Ascending aorta (tissue), 2 donors: ENCODE measurements at regions not wholly inside any gene's neighbourhood (a gene's known extent, or its start where the extent isn't known, plus 50 kb on each side); places are given as distances from the start of the nearest gene placed in this dataset.
"Not testable (repeated sequence)": the region's sequence is repeated elsewhere in the genome, so short reads cannot be mapped to it uniquely, and the experiment has no call there.

Source experiments
- DNase-seq, 2 donors: peaks; one replicate each; pipeline ENCODE4 v3.0.0-alpha.2; 2019; ENCODE audit warnings: low spot score in 2 of 2
- H3K27ac ChIP-seq, 2 donors: fragments of 200-600 bp; sonication (generic); one replicate each; pipeline ENCODE4 v1.5.1; 2016 to 2017; ENCODE audit warnings: mild to moderate bottlenecking in 1 of 2
- H3K27me3 ChIP-seq: fragments of 200-600 bp; sonication (generic); one replicate; pipeline ENCODE4 v1.5.1; 2017
- H3K36me3 ChIP-seq, 2 donors: fragments of 200-600 bp; sonication (generic); one replicate each; pipeline ENCODE4 v1.5.1; 2016
- H3K4me1 ChIP-seq, 2 donors: fragments of 200-600 bp; sonication (generic); one replicate each; pipeline ENCODE4 v1.5.1; 2016 to 2017; ENCODE audit warnings: mild to moderate bottlenecking in 1 of 2
- H3K4me3 ChIP-seq, 2 donors: fragments of 200-600 bp; sonication (generic); one replicate each; pipeline ENCODE4 v1.5.1; 2016 to 2017; ENCODE audit warnings: mild to moderate bottlenecking in 1 of 2
- H3K9me3 ChIP-seq, 2 donors: fragments of 200-600 bp; sonication (generic); one replicate each; pipeline ENCODE4 v1.5.1; 2016
- CTCF ChIP-seq, 3 experiments: fragments of 200-600 bp in 2 of 3; fragments of 450-650 bp in 1 of 3; sonication (generic) in 2 of 3; IDR thresholded peaks; one replicate each; pipeline ENCODE4 v1.5.1; 2016 to 2019; ENCODE audit warnings: antibody characterized with exemption in 3 of 3, mild to moderate bottlenecking in 1 of 3, moderate library complexity in 1 of 3
- intact Hi-C: fragments of 100-400 bp; cut with DNase I; formaldehyde crosslinking; loops from one replicate; pipeline ENCODE4 v1.15.1; 2023

GRCh38 chr7:51901489-51901840 lies 584.9 kb upstream of the COBL start:
- H3K9me3 ChIP-seq: no peaks in the 10 kb centered on the region
- H3K4me3 ChIP-seq: no peak overlapping the region
- H3K4me1 ChIP-seq: no peaks in the 10 kb centered on the region
- no peak for TF ChIP-seq CTCF (IDR thresholded peaks at IDR 0.05)
- intact Hi-C loops: no loop called here
- DNase-seq: no peak
- H3K27ac ChIP-seq: no peak overlapping the region
- no peaks in the 10 kb centered on the region for H3K36me3 ChIP-seq
- H3K27me3 ChIP-seq: no peaks in the 10 kb centered on the region

GRCh38 chr7:51900755-51901488 lies 584.3 kb upstream of the COBL start:
- DNase-seq, H3K4me3 ChIP-seq, H3K27me3 ChIP-seq, H3K27ac ChIP-seq, H3K9me3 ChIP-seq, H3K4me1 ChIP-seq, intact Hi-C loops, H3K36me3 ChIP-seq: not testable (repeated sequence)

GRCh38 chr7:51899611-51900010 lies 583.0 kb upstream of the COBL start:
- no peak for TF ChIP-seq CTCF (IDR thresholded peaks at IDR 0.05)
- Histone ChIP-seq H3K27ac (no peak overlapping the region), H3K4me1 (no peaks in the 10 kb centered on the region), H3K36me3 (no peaks in the 10 kb centered on the region), H3K9me3 (no peaks in the 10 kb centered on the region), H3K27me3 (no peaks in the 10 kb centered on the region), H3K4me3 (no peak overlapping the region)
- intact Hi-C loops: no loop called here
- no peak for DNase-seq

- intact Hi-C loops: no loop called here
- Histone ChIP-seq H3K4me1 (no peaks in the 10 kb centered on the region), H3K36me3 (no peaks in the 10 kb centered on the region), H3K4me3 (no peak overlapping the region), H3K27ac (no peak overlapping the region), H3K9me3 (no peaks in the 10 kb centered on the region), H3K27me3 (no peaks in the 10 kb centered on the region)
- no peak for DNase-seq
- TF ChIP-seq CTCF (IDR thresholded peaks at IDR 0.05): no peak
Observed at GRCh38 chr7:51882412-51882811, 565.8 kb upstream of the COBL start.

GRCh38 chr7:51881309-51881708 lies 564.7 kb upstream of the COBL start:
- Histone ChIP-seq H3K4me1 (no peaks in the 10 kb centered on the region), H3K27ac (no peak overlapping the region), H3K9me3 (no peaks in the 10 kb centered on the region), H3K27me3 (no peaks in the 10 kb centered on the region), H3K4me3 (no peak overlapping the region), H3K36me3 (no peaks in the 10 kb centered on the region)
- no peak for DNase-seq
- intact Hi-C loops: no loop called here
- TF ChIP-seq CTCF (IDR thresholded peaks at IDR 0.05): no peak

GRCh38 chr7:51878865-51879264 lies 562.3 kb upstream of the COBL start:
- Histone ChIP-seq H3K27ac (no peak overlapping the region), H3K4me1 (no peaks in the 10 kb centered on the region), H3K36me3 (no peaks in the 10 kb centered on the region), H3K4me3 (no peak overlapping the region), H3K9me3 (no peaks in the 10 kb centered on the region), H3K27me3 (no peaks in the 10 kb centered on the region)
- no peak for DNase-seq
- intact Hi-C loops: no loop called here
- no peak for TF ChIP-seq CTCF (IDR thresholded peaks at IDR 0.05)
